ENCODE measurements at regions not wholly inside any gene's neighbourhood (a gene's known extent, or its start where the extent isn't known, plus 50 kb on each side); places are given as distances from the start of the nearest gene placed in this dataset.

- no peak for TF ChIP-seq POLR2A (IDR thresholded peaks at IDR 0.05)
- TF ChIP-seq POLR2AphosphoS5 (IDR thresholded peaks at IDR 0.05): no peak
- no peak for TF ChIP-seq EP300 (IDR thresholded peaks at IDR 0.05)
- no peak for TF ChIP-seq CTCF (IDR thresholded peaks at IDR 0.05)
Measured at GRCh38 chr5:72648480-72648879, 141.3 kb upstream of the ZNF366 start.

All from suprapubic skin (tissue), 4 donors.